HEK293 (cell line): ENCODE measurements at regions not wholly inside any gene's neighbourhood (a gene's known extent, or its start where the extent isn't known, plus 50 kb on each side); places are given as distances from the start of the nearest gene placed in this dataset.

ENCODE experiments used
- SP2 ChIP-seq: fragments of 450-650 bp; formaldehyde crosslinking; IDR thresholded peaks from 2 replicates; pipeline ENCODE4 v1.5.1; 2016; ENCODE audit warnings: missing biosample characterization, missing genetic modification characterization
- ZNF501 ChIP-seq: fragments of 450-650 bp; formaldehyde crosslinking; IDR thresholded peaks from 2 replicates; pipeline ENCODE4 v1.5.1; 2016; ENCODE audit warnings: missing biosample characterization, missing genetic modification characterization
- ZNF555 ChIP-seq: fragments of 450-650 bp; formaldehyde crosslinking; conservative IDR thresholded peaks from 2 replicates; pipeline ENCODE4 v1.5.1; 2017; ENCODE audit warnings: missing biosample characterization, mild to moderate bottlenecking, missing genetic modification characterization, inconsistent platforms
- ZNF658 ChIP-seq: fragments of 450-650 bp; formaldehyde crosslinking; IDR thresholded peaks from 2 replicates; pipeline ENCODE4; 2016; ENCODE audit warnings: missing biosample characterization, missing genetic modification characterization
- TF ChIP-seq, protein P1 (sequence below): fragments of 450-650 bp; formaldehyde crosslinking; IDR thresholded peaks from 2 replicates; pipeline ENCODE4 v1.5.1; 2016; ENCODE audit warnings: missing biosample characterization, missing genetic modification characterization, borderline replicate concordance
- TF ChIP-seq, protein P2 (sequence below): fragments of 450-650 bp; formaldehyde crosslinking; IDR thresholded peaks from 2 replicates; pipeline ENCODE4 v1.5.1; 2016; ENCODE audit warnings: missing biosample characterization, missing genetic modification characterization
- TF ChIP-seq, protein P3 (sequence below): fragments of 450-650 bp; formaldehyde crosslinking; IDR thresholded peaks from 2 replicates; pipeline ENCODE4 v1.5.1; 2016; ENCODE audit warnings: missing biosample characterization, missing genetic modification characterization

DNA sequence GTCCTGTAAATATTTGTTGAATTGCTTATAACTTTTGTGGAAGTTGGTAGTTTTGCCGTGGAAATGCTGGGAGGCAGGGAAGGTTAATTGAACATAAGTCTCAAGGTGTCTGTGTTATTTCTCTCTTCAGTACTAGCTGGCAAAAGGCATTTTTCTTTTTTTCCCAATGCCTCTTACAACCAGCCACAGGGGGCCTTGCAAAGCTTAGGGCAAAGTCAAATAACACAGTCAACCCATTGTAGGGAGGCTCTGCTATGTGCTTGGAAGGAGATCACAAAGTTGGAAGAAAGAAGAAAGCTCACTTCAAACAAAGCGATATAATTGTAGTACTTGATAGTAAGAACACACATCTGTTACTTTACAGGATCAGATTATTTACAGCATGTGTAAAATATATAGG is 802.6 kb downstream of the PDHA2 start:
- no peak for TF ChIP-seq SP2 (tag by site-specific recombination)
- TF ChIP-seq, protein P1, sequence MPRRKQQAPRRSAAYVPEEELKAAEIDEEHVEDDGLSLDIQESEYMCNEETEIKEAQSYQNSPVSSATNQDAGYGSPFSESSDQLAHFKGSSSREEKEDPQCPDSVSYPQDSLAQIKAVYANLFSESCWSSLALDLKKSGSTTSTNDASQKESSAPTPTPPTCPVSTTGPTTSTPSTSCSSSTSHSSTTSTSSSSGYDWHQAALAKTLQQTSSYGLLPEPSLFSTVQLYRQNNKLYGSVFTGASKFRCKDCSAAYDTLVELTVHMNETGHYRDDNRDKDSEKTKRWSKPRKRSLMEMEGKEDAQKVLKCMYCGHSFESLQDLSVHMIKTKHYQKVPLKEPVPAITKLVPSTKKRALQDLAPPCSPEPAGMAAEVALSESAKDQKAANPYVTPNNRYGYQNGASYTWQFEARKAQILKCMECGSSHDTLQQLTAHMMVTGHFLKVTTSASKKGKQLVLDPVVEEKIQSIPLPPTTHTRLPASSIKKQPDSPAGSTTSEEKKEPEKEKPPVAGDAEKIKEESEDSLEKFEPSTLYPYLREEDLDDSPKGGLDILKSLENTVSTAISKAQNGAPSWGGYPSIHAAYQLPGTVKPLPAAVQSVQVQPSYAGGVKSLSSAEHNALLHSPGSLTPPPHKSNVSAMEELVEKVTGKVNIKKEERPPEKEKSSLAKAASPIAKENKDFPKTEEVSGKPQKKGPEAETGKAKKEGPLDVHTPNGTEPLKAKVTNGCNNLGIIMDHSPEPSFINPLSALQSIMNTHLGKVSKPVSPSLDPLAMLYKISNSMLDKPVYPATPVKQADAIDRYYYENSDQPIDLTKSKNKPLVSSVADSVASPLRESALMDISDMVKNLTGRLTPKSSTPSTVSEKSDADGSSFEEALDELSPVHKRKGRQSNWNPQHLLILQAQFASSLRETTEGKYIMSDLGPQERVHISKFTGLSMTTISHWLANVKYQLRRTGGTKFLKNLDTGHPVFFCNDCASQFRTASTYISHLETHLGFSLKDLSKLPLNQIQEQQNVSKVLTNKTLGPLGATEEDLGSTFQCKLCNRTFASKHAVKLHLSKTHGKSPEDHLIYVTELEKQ (tag by site-specific recombination): no peak
- TF ChIP-seq, protein P2, sequence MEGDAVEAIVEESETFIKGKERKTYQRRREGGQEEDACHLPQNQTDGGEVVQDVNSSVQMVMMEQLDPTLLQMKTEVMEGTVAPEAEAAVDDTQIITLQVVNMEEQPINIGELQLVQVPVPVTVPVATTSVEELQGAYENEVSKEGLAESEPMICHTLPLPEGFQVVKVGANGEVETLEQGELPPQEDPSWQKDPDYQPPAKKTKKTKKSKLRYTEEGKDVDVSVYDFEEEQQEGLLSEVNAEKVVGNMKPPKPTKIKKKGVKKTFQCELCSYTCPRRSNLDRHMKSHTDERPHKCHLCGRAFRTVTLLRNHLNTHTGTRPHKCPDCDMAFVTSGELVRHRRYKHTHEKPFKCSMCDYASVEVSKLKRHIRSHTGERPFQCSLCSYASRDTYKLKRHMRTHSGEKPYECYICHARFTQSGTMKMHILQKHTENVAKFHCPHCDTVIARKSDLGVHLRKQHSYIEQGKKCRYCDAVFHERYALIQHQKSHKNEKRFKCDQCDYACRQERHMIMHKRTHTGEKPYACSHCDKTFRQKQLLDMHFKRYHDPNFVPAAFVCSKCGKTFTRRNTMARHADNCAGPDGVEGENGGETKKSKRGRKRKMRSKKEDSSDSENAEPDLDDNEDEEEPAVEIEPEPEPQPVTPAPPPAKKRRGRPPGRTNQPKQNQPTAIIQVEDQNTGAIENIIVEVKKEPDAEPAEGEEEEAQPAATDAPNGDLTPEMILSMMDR (tag by site-specific recombination): no peak
- no peak for TF ChIP-seq ZNF658 (tag by site-specific recombination)
- TF ChIP-seq ZNF555 (tag by site-specific recombination): no peak
- TF ChIP-seq, protein P3, sequence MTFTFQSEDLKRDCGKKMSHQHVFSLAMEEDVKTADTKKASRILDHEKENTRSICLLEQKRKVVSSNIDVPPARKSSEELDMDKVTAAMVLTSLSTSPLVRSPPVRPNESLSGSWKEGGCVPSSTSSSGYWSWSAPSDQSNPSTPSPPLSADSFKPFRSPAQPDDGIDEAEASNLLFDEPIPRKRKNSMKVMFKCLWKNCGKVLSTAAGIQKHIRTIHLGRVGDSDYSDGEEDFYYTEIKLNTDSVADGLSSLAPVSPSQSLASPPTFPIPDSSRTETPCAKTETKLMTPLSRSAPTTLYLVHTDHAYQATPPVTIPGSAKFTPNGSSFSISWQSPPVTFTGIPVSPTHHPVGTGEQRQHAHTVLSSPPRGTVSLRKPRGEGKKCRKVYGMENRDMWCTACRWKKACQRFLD (tag by site-specific recombination): no peak
- TF ChIP-seq ZNF501 (tag by site-specific recombination): no peak
